SKM-1 (cell line): ENCODE measurements at regions not wholly inside any gene's neighbourhood (a gene's known extent, or its start where the extent isn't known, plus 50 kb on each side); places are given as distances from the start of the nearest gene placed in this dataset.

ENCODE experiments used
- DNase-seq: peaks from one replicate; lab custom pipeline; 2025; ENCODE audit not compliant: unreplicated experiment; lab: John Stamatoyannopoulos, UW

- DNase-seq = no peak
These were observed 82.0 kb upstream of the DHX15 start for GRCh38 chr4:24666316-24666715.

GRCh38 chr4:24666816-24667477 lies 82.6 kb upstream of the DHX15 start:
- DNase-seq = no peak

- no peak for DNase-seq
These were observed 84.6 kb upstream of the DHX15 start for GRCh38 chr4:24668956-24669355.

- DNase-seq = no peak
These were observed 85.4 kb upstream of the DHX15 start for GRCh38 chr4:24669751-24670150.

- DNase-seq = no peak
These were observed 87.5 kb upstream of the DHX15 start for GRCh38 chr4:24671849-24672248.

- no peak for DNase-seq
These were observed 88.5 kb upstream of the DHX15 start for GRCh38 chr4:24672880-24673279.

- no peak for DNase-seq
These were observed 89.9 kb upstream of the DHX15 start for GRCh38 chr4:24674279-24674678.

GRCh38 chr4:24675721-24676389 lies 91.5 kb upstream of the DHX15 start:
- DNase-seq = peak; percentile 61

- no peak for DNase-seq
These were observed 93.6 kb upstream of the DHX15 start for GRCh38 chr4:24677909-24678308.

GRCh38 chr4:24680746-24681448 lies 96.5 kb upstream of the DHX15 start:
- no peak for DNase-seq

- DNase-seq = no peak
These were observed 98.8 kb upstream of the DHX15 start for GRCh38 chr4:24683116-24683515.

GRCh38 chr4:24686866-24687692 lies 102.7 kb upstream of the DHX15 start:
- DNase-seq = no peak

- DNase-seq = no peak
These were observed 104.1 kb upstream of the DHX15 start for GRCh38 chr4:24688453-24688852.

GRCh38 chr4:24689212-24689611 lies 104.9 kb upstream of the DHX15 start:
- no peak for DNase-seq

GRCh38 chr4:24690436-24690835 lies 104.9 kb upstream of the SOD3 start:
- DNase-seq = no peak

GRCh38 chr4:24693636-24694035 lies 101.7 kb upstream of the SOD3 start:
- no peak for DNase-seq

GRCh38 chr4:24700118-24700517 lies 95.3 kb upstream of the SOD3 start:
- DNase-seq = no peak

- DNase-seq = no peak
These were observed 93.7 kb upstream of the SOD3 start for GRCh38 chr4:24701683-24702082.

GRCh38 chr4:24702281-24702680 lies 93.1 kb upstream of the SOD3 start:
- DNase-seq = no peak

- no peak for DNase-seq
These were observed 92.1 kb upstream of the SOD3 start for GRCh38 chr4:24703298-24703697.

- no peak for DNase-seq
These were observed 91.2 kb upstream of the SOD3 start for GRCh38 chr4:24704149-24704548.
